ENCODE measurements at regions not wholly inside any gene's neighbourhood (a gene's known extent, or its start where the extent isn't known, plus 50 kb on each side); places are given as distances from the start of the nearest gene placed in this dataset.

DNA sequence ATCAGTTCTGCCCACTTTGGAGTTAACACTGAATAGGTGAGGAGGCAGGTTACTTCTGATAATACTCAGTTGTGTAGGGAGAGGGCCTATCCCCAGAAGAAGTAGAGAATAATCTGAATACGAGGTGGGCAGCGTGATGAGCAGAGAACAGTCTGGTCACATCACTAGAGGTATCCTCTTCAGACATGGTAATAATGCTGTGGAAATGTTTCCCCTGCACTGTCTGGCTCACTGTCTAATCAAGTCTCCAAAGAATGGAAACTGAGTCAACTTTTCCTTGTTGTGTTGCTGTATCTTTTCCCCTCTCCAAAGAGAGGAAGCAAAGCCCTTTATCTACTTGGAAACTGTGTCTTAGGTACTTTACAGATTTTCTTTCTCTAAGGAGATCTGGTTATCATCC is 110.9 kb upstream of the ANKRD55 start:
- DNase-seq (ENCODE audit: low read depth in 1 of 2, low spot score in 1 of 2), result no peak
- no peak overlapping the region for H3K27ac ChIP-seq (replicated peaks)
- H3K4me3 ChIP-seq (replicated peaks; ENCODE audit: insufficient read depth, low read length), result no peak overlapping the region
- no peaks in the 10 kb centered on the region for H3K27me3 ChIP-seq (ENCODE audit: insufficient read depth, poor library complexity, severe bottlenecking)
- no peak for TF ChIP-seq POLR2AphosphoS5 (IDR thresholded peaks at IDR 0.05; ENCODE audit: low read depth)
- no peak for TF ChIP-seq SPI1 (IDR thresholded peaks at IDR 0.05; ENCODE audit: borderline replicate concordance, low read depth)
- TF ChIP-seq, protein P1, sequence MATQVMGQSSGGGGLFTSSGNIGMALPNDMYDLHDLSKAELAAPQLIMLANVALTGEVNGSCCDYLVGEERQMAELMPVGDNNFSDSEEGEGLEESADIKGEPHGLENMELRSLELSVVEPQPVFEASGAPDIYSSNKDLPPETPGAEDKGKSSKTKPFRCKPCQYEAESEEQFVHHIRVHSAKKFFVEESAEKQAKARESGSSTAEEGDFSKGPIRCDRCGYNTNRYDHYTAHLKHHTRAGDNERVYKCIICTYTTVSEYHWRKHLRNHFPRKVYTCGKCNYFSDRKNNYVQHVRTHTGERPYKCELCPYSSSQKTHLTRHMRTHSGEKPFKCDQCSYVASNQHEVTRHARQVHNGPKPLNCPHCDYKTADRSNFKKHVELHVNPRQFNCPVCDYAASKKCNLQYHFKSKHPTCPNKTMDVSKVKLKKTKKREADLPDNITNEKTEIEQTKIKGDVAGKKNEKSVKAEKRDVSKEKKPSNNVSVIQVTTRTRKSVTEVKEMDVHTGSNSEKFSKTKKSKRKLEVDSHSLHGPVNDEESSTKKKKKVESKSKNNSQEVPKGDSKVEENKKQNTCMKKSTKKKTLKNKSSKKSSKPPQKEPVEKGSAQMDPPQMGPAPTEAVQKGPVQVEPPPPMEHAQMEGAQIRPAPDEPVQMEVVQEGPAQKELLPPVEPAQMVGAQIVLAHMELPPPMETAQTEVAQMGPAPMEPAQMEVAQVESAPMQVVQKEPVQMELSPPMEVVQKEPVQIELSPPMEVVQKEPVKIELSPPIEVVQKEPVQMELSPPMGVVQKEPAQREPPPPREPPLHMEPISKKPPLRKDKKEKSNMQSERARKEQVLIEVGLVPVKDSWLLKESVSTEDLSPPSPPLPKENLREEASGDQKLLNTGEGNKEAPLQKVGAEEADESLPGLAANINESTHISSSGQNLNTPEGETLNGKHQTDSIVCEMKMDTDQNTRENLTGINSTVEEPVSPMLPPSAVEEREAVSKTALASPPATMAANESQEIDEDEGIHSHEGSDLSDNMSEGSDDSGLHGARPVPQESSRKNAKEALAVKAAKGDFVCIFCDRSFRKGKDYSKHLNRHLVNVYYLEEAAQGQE (IDR thresholded peaks at IDR 0.05; ENCODE audit: insufficient replicate concordance, low read depth), result no peak
- TF ChIP-seq GABPA (IDR thresholded peaks at IDR 0.05; ENCODE audit: low read depth), result no peak
- TF ChIP-seq, protein P2, sequence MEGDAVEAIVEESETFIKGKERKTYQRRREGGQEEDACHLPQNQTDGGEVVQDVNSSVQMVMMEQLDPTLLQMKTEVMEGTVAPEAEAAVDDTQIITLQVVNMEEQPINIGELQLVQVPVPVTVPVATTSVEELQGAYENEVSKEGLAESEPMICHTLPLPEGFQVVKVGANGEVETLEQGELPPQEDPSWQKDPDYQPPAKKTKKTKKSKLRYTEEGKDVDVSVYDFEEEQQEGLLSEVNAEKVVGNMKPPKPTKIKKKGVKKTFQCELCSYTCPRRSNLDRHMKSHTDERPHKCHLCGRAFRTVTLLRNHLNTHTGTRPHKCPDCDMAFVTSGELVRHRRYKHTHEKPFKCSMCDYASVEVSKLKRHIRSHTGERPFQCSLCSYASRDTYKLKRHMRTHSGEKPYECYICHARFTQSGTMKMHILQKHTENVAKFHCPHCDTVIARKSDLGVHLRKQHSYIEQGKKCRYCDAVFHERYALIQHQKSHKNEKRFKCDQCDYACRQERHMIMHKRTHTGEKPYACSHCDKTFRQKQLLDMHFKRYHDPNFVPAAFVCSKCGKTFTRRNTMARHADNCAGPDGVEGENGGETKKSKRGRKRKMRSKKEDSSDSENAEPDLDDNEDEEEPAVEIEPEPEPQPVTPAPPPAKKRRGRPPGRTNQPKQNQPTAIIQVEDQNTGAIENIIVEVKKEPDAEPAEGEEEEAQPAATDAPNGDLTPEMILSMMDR (IDR thresholded peaks at IDR 0.05; ENCODE audit: insufficient read depth, low read length), result no peak

- Histone ChIP-seq H3K27ac (replicated peaks) (no peak overlapping the region), H3K4me3 (replicated peaks; ENCODE audit: insufficient read depth, low read length) (no peak overlapping the region), H3K27me3 (ENCODE audit: insufficient read depth, poor library complexity, severe bottlenecking) (no peaks in the 10 kb centered on the region)
- TF ChIP-seq, protein P2 (IDR thresholded peaks at IDR 0.05; ENCODE audit: insufficient read depth, low read length), result no peak
- TF ChIP-seq GABPA (IDR thresholded peaks at IDR 0.05; ENCODE audit: low read depth) (no peak), POLR2AphosphoS5 (IDR thresholded peaks at IDR 0.05; ENCODE audit: low read depth) (no peak), SPI1 (IDR thresholded peaks at IDR 0.05; ENCODE audit: borderline replicate concordance, low read depth) (no peak)
- TF ChIP-seq, protein P1 (IDR thresholded peaks at IDR 0.05; ENCODE audit: insufficient replicate concordance, low read depth), result no peak
- no peak for DNase-seq (ENCODE audit: low read depth in 1 of 2, low spot score in 1 of 2)
Observed at GRCh38 chr5:56342616-56343015, 109.5 kb upstream of the ANKRD55 start.

- Histone ChIP-seq H3K4me3 (replicated peaks; ENCODE audit: insufficient read depth, low read length) (no peak overlapping the region), H3K27ac (replicated peaks) (no peak overlapping the region), H3K27me3 (ENCODE audit: insufficient read depth, poor library complexity, severe bottlenecking) (no peaks in the 10 kb centered on the region)
- no peak for DNase-seq (ENCODE audit: low read depth in 1 of 2, low spot score in 1 of 2)
- TF ChIP-seq, protein P2 (IDR thresholded peaks at IDR 0.05; ENCODE audit: insufficient read depth, low read length), result no peak
- TF ChIP-seq POLR2AphosphoS5 (IDR thresholded peaks at IDR 0.05; ENCODE audit: low read depth), result no peak
- TF ChIP-seq GABPA (IDR thresholded peaks at IDR 0.05; ENCODE audit: low read depth), result no peak
- no peak for TF ChIP-seq SPI1 (IDR thresholded peaks at IDR 0.05; ENCODE audit: borderline replicate concordance, low read depth)
- TF ChIP-seq, protein P1 (IDR thresholded peaks at IDR 0.05; ENCODE audit: insufficient replicate concordance, low read depth), result no peak
Observed at GRCh38 chr5:56340196-56340980, 107.3 kb upstream of the ANKRD55 start.

All from HL-60 (cell line).